Stimulated activated CD4-positive, alpha-beta T cell treated with anti-CD3 and anti-CD28 coated beads, Interleukin-1b, Interleukin-23, amount 100 ng/mL, for 4 hours (primary cell): ENCODE measurements at regions not wholly inside any gene's neighbourhood (a gene's known extent, or its start where the extent isn't known, plus 50 kb on each side); places are given as distances from the start of the nearest gene placed in this dataset.

ENCODE experiments used
- DNase-seq, 2 donors: peaks; one replicate each; pipeline ENCODE4 v3.0.0-alpha.2; 2020; ENCODE audit warnings: low read depth in 2 of 2

DNA sequence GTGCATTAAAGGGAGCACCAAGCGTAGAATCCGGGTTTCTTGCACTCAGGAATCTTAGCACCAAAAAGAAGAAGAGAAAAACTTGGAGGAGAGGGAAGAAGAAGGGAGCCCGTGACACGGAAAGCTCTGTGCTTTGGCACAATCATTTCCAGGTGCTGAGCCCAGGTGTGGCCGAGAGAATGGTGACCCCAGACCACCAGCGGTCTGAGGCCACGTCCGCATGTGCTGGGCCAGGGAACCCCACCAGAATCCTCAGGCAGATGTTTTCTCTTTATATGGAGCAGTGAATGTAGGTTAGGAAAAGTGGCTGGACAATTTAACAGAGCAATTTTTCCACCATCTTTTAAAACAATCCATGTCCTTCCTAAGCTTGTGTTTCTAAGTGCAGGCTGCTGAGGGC lies 520.9 kb downstream of the EPHA4 start:
- no peak for DNase-seq

DNA sequence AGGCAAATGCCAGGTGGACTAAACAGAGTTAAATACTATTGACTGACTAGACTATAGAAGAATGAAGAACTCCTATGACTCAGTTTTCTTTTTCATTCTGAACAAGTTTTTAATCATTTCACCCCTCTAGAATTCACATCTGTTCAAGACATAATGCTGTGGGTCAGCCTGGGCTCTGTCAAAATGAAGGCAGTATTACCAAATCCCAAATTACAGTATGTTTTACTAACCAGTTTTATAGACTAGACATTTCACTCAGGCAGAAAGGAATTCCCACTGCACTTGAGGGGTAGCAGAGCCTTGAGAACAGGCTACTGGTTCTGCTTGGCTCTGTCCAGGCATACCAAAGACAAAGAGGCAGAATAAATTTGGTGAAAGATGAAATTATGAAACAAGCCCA lies 511.7 kb downstream of the EPHA4 start:
- DNase-seq = no peak

- DNase-seq = no peak
Observed at GRCh38 chr2:221063568-221063967, 508.5 kb downstream of the EPHA4 start.

DNA sequence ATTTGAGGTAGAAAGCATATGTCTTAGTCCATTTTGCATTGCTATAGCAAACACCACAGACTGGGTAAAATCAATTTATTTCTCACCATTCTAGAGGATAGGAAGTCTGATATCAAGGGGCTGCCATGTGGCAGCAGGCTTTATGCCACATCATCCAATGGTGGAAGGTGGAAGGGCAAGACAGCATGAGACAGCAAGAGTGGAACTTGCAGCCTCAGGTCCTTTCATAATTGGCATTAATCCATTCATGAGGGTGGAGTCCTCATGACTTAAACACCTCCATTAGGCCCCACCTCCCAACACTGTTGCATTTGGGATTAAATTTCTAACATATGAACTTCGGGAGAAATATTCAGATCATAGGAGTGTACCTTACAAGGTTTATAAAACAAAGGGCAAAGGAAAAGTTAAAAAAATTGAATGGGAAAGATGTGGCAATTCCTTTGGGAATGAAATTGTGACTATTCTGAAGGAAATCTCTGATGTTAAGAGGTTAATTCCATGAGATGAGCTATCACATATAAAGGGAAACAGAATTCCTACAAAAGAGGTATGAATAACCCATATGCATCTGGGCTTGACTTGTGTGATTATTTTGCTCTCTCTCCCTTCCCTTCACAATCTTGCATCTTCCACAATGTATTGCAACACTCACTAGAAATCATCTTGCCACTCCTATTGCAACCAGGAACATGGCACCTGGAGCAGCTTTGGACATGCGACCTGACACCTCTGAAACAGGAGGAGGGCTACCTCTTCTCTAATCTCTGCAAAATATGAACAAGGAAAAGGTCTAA lies 507.8 kb downstream of the EPHA4 start:
- no peak for DNase-seq

- DNase-seq = no peak
Observed at GRCh38 chr2:221064880-221065279, 507.2 kb downstream of the EPHA4 start.

GRCh38 chr2:221068123-221068522 lies 504.0 kb downstream of the EPHA4 start:
- no peak for DNase-seq

DNA sequence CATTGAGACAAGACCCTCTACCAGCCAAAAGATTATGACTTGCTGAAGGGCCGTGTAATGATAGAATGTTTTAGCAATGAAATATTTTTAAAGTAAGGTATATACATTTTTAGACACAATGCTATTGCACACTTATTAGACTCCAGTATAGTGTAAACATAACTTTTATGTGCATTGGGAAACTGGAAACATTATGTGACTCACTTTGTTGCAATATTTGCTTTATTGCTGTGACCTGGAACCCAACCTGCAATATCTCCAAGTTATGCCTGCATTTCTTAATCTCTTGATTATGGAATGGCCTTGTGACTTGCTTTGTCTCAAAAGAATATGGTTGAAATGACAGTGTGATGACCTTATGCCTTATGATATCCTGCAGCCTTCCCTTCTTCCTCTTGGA lies 502.0 kb downstream of the EPHA4 start:
- no peak for DNase-seq

- no peak for DNase-seq
Observed at GRCh38 chr2:221073326-221074049, 498.6 kb downstream of the EPHA4 start.

DNA sequence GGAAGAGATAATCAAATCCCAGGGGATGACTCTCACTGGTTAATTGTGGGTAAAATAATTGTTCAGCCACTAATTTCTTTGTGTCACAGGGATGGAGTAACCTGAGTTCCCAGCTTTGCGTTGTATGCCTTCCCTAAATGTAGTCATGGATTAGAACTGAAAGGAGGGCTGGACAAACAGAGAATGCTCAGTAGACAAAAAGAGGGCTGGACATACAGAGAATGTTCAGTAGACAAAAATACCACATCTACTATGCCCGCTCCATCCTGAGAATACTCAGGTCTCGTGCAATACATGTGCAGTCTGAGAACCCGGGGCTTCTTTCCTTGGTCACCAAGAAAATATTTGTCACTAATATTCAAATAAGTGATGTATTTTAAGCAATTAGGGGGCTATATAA lies 497.9 kb downstream of the EPHA4 start:
- no peak for DNase-seq

GRCh38 chr2:221075203-221075602 lies 496.9 kb downstream of the EPHA4 start:
- DNase-seq = no peak

DNA sequence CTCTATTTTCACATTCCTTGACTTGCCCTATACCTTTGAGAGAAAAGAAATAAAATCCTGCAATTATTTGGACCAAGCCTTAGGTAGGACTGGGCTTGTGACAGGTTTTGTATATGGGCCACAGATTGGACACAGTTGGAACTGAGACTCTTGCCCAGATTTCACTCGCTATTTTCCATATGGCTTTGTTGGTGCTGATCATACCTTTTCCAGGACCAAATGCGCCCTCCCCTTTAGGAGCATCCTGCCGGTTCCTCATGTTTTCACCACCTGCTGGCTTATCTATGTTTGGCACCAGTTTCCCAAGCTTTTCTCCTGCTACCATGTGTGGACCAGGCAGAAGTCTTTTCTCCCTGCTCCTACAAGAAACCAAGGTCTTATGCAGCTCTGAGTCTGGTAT lies 494.9 kb downstream of the EPHA4 start:
- DNase-seq = no peak

- no peak for DNase-seq
Observed at GRCh38 chr2:221077799-221078198, 494.3 kb downstream of the EPHA4 start.

DNA sequence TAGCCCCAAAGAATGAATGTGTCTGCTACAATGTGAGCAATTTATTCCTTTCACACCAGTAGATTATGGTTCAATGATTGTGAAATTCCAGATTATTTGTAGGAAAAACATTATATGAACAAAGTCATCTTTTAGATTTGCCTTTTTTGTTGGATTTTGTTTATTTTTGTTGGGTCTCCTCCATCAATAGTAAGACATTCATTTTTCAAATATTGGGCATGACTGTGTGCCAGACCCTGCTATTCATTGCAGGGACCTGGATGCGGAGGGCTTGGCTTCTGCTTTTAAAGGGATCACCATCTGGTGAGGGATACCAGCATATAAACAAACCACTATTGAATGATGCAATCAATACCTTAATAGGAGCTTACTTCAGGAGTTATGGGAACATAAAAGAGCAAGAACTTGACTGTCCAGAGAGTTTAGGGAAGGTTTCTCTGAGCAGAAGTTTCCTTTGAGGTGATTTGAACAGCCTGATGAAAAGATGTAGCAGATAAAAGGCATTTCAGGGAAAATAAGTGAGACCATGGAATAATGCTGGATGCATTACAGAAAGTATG lies 486.7 kb downstream of the EPHA4 start:
- no peak for DNase-seq

DNA sequence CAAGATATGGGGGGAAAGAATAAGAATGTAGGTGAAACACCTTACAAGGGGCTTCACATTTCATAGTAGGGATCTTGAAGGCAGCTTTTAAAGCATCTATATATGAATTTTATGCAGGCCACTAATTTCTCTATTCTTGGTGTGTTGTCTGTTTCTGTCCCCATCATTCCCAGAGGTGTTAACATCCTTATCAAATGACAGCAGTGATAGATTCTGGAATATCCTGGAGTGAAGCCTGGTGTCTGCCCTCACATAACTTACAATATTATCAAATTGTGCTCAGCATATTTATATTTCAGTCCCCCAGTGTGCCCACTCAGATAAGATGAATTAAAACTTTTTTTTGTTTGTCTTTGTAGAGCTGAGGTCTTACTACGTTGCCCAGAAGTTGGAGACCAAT lies 486.2 kb downstream of the EPHA4 start:
- DNase-seq = no peak

DNA sequence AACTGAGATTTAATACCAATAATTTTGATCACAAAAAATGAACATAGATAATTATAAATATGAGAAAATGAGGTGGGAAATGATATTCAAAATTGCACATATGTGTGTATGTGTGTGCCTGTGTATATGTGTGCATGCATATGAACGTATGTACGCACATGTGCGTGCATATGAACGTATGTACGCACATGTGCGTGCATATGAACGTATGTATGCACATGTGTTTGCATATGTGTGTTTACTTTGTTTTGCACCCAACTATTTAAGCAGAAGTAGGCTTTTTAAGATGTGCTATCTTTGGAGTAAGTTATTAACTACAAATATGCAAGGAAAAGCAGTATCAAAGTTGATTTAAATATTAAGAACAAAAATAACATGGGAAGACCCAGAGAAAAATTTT lies 484.3 kb downstream of the EPHA4 start:
- no peak for DNase-seq

DNA sequence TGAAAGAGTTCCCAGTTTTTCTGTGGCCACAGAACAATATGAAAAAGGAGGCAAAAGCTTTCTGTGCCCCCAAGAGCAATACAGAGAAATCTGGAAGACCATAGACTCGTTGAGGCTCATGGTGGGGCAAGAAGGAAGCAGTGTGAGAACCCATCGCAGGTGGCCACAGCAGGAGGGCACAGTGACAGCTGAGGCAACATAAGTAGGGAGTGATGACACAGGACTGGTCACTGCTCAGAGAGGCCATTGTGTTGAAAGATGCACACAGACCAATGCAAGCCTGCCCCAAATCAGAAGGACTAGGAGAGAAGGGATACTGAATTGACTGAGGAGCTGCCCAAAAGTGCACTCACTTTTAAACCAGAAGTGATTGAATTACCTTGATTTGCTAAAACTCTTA lies 483.6 kb downstream of the EPHA4 start:
- no peak for DNase-seq

GRCh38 chr2:221095356-221095755 lies 476.7 kb downstream of the EPHA4 start:
- DNase-seq = no peak

- no peak for DNase-seq
Observed at GRCh38 chr2:221096706-221097567, 475.2 kb downstream of the EPHA4 start.

DNA sequence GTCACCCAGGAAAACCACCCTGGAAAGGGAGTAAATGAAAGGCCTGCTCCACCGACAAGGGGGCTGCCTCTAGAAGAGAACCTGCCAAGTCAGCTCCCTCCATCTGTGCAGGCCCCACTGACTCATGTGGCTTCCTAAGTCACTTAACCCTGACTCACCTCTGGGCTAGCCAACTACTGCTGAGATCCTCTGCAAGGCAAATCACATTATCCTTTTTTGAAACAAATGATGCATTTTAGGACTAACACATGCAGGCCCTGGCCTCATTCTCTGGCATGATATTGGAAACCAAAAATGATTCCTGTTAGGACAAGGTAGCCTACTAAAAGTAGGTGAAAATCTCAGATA lies 474.6 kb downstream of the EPHA4 start:
- no peak for DNase-seq

DNA sequence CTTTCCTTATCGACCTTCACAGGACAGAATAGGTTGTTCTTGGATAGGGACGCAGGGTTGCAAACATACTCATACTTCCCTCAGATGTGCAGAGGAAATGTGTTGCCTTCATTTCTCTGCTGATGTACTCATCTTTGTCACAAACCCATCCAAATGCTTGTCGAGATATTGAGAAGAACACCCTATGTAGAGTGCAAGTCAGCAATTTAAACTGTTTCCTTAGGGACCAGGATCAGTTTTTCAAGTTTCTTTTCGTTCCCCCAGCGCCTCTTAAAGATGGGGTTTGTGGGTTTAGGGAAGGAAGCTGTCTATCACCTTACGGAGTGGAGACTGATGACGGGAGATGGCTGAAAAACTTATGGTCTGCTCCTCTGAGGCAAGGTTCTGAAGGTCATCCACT lies 474.2 kb downstream of the EPHA4 start:
- DNase-seq = no peak

DNA sequence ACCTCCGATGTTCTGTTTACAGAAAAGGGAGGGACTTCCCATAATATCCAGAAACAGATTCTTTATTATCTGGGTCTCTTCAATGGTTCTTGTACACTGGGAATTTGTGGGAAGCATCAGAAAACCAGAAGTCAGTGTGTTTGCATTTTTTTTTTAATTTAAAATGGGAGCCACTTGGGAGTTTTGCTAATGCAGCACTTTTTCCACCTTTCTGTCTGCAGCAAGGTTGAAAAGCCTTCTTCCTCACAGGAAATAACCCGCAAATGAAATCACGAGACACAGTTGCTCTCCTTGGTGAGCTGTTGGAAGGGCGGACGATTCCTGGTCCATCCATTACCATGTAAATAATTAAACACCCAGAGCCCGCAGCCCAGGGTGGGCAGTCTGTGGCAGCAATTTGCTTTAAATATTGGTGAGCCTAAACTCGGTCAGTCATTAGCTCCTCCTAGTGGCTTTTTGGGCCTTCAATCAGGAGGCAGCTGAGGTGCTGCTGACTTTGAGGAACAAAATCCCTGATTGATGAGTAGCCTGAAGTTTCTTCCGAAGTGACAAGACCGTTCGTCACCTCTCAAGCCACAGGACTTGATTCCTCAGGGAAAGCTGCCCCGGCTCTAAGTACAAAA lies 471.5 kb downstream of the EPHA4 start:
- DNase-seq = no peak
